Neural cell (in vitro differentiated cells): ENCODE measurements at regions not wholly inside any gene's neighbourhood (a gene's known extent, or its start where the extent isn't known, plus 50 kb on each side); places are given as distances from the start of the nearest gene placed in this dataset.

Experiments used
- CTCF ChIP-seq: fragments of 450-650 bp; IDR thresholded peaks from 2 replicates; pipeline ENCODE4 v1.5.1; 2014; ENCODE audit warnings: antibody characterized with exemption, mild to moderate bottlenecking, moderate library complexity; ENCODE audit not compliant: poor library complexity, severe bottlenecking
- EP300 ChIP-seq: fragments of 450-650 bp; conservative IDR thresholded peaks from 2 replicates; pipeline ENCODE4 v1.6.1; 2014; ENCODE audit warnings: antibody characterized with exemption, mild to moderate bottlenecking, moderate library complexity; ENCODE audit not compliant: poor library complexity, severe bottlenecking
- EZH2 ChIP-seq: fragments of 200-600, 300-800 bp; shearing (Covaris generic), sonication (generic); IDR thresholded peaks from 2 replicates; pipeline ENCODE4 v1.6.1; 2014; ENCODE audit warnings: antibody characterized with exemption, low read length, borderline replicate concordance, mild to moderate bottlenecking; ENCODE audit not compliant: insufficient read depth, poor library complexity, severe bottlenecking
- RAD21 ChIP-seq: fragments of 450-650 bp; conservative IDR thresholded peaks from 2 replicates; pipeline ENCODE4 v1.6.1; 2014; ENCODE audit warnings: antibody characterized with exemption, mild to moderate bottlenecking, moderate library complexity
- TAF1 ChIP-seq: IDR thresholded peaks from 2 replicates; pipeline ENCODE4 v1.6.1; 2012; ENCODE audit warnings: low read depth

- TF ChIP-seq TAF1, result no peak
- no peak for TF ChIP-seq CTCF
- no peak for TF ChIP-seq EZH2
- TF ChIP-seq RAD21, result no peak
- TF ChIP-seq EP300, result no peak
Measured at GRCh38 chr2:221662689-221663391, 90.7 kb upstream of the EPHA4 start.
